Mucosa of descending colon (tissue), 3 donors: ENCODE measurements at regions not wholly inside any gene's neighbourhood (a gene's known extent, or its start where the extent isn't known, plus 50 kb on each side); places are given as distances from the start of the nearest gene placed in this dataset.
"Not testable (repeated sequence)": the region's sequence is repeated elsewhere in the genome, so short reads cannot be mapped to it uniquely, and the experiment has no call there.

Source experiments
- ATAC-seq: fragments of 200-7000 bp; cut with Tn5 transposase; one replicate; pipeline ENCODE4 v1.9.1; 2020; ENCODE audit warnings: mild to moderate bottlenecking, moderate library complexity
- DNase-seq, 3 donors: peaks; one replicate each; pipeline ENCODE4 v3.0.0-alpha.2; 2020
- H3K36me3 ChIP-seq: fragments of 200-600 bp; one replicate; pipeline ENCODE4 v1.8.0; 2021; ENCODE audit warnings: low read depth, mild to moderate bottlenecking
- H3K4me1 ChIP-seq: fragments of 200-600 bp; one replicate; pipeline ENCODE4 v1.8.0; 2021; ENCODE audit warnings: low read depth, mild to moderate bottlenecking
- H3K4me3 ChIP-seq: fragments of 200-600 bp; one replicate; pipeline ENCODE4 v1.8.0; 2021; ENCODE audit warnings: mild to moderate bottlenecking
- H3K9me3 ChIP-seq: fragments of 200-600 bp; one replicate; pipeline ENCODE4 v1.8.0; 2021; ENCODE audit warnings: mild to moderate bottlenecking
- CTCF ChIP-seq: fragments of 200-600 bp; IDR thresholded peaks from one replicate; pipeline ENCODE4 v1.8.0; 2022; ENCODE audit warnings: antibody characterized with exemption, mild to moderate bottlenecking
- intact Hi-C, 2 donors: fragments of 100-400 bp; cut with DNase I in 1 of 2; cut with micrococcal nuclease in 1 of 2; formaldehyde crosslinking; loops; one replicate each; pipeline versions ENCODE4 v1.11.0 to v1.11.1; 2022; cut with DNase I, micrococcal nuclease
- donor health status: DM: no; HTN: no; CAD: no; lungs with moderate emphysema.
- donor health status: DM: no; HTN: no; CAD: no.
- donor health status: DM: no; HTN: yes; CAD: no.

DNA sequence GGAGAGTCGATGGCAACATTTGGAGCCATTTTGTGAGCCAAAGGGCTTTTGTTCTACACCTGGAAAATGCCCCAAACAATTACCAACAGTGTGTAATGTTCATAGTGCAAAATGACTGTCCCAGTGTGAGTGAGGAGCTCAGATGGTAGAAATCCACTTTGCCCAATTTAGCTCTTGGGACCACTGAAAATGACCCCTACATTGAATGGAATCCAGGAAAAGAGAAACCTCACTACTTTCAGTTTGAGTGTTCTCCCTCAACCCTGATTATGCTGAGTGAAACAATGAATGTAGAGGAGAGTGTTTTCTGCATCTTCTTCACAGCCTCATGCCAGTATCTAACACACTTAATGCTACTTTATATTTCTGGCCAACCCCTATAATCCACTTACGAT is 84.9 kb upstream of the NRN1 start:
- intact Hi-C loops, result no loop called here
- no peak for TF ChIP-seq CTCF
- no peak for ATAC-seq
- Histone ChIP-seq H3K4me3 (no peak overlapping the region), H3K9me3 (no peaks in the 10 kb centered on the region), H3K36me3 (no peaks in the 10 kb centered on the region), H3K4me1 (no peaks in the 10 kb centered on the region)
- no peak for DNase-seq

GRCh38 chr6:6090861-6091607 is 84.3 kb upstream of the NRN1 start:
- intact Hi-C loops, result no loop called here
- Histone ChIP-seq H3K9me3 (no peaks in the 10 kb centered on the region), H3K4me1 (no peaks in the 10 kb centered on the region), H3K4me3 (no peak overlapping the region), H3K36me3 (no peaks in the 10 kb centered on the region)
- no peak for ATAC-seq
- no peak for TF ChIP-seq CTCF
- DNase-seq, result no peak

DNA sequence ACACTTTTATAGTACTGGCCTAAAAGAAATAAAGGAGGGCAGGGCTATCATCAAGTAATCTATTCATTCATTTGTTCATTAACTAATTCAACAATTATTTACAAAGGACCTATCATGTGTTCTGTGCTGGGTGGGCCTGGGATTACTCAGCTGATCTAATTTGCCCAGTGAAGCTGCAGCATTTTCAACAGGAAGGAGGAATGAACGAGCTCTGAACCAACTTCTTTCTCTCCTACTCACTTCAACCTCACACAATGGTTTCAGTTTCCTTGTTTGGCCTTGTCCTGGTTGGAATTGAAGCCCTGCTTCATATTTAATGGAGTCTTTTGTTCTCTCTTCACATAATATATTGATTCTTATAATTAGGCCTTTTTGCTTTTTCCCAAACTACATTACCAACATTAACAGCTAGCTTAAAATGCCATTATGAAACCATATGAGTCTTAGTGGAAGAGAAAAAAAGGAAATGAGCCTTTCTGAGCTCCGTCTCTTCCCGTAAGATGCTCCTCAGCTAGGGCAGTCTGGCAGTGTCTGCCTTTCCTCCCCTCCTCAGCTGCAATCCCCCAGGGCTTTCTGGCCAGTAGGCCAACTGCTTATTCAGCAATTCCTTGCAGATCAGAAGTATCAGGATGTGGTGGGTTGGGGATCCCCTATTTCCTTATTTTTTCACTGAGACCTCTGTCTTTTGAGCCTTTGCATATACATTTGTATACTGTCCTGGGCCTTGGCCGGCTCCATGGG is 79.4 kb upstream of the NRN1 start:
- ATAC-seq (no peak), DNase-seq (peak in 1 of 3 donors; percentile 9)
- intact Hi-C loops, result no loop called here
- TF ChIP-seq CTCF, result no peak
- Histone ChIP-seq H3K36me3 (no peaks in the 10 kb centered on the region), H3K4me1 (no peaks in the 10 kb centered on the region), H3K4me3 (no peak overlapping the region), H3K9me3 (no peaks in the 10 kb centered on the region)

DNA sequence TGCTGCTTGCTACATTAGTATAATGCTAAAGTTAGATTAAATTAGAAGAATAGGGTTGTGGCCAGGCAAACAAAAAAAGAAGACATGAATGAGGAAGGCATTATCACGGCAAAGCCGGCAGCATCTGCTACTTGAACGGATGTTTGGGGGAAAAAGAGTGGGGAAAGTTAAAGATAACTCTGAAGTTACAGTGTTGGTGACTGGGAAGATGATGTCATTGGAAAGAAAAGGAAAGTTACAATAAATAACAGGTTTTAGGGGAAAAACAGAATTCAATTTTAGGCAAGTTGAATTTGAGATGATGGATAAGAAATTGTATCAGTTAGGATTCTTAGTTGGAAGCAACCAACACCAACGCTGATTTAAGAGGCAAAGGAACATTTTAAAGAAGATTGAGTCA is 74.2 kb upstream of the NRN1 start:
- intact Hi-C loops, result no loop called here
- no peak for TF ChIP-seq CTCF
- H3K4me1 ChIP-seq, result no peaks in the 10 kb centered on the region
- H3K9me3 ChIP-seq, result no peaks in the 10 kb centered on the region
- no peaks in the 10 kb centered on the region for H3K36me3 ChIP-seq
- no peak for DNase-seq
- no peak for ATAC-seq
- H3K4me3 ChIP-seq, result no peak overlapping the region

DNA sequence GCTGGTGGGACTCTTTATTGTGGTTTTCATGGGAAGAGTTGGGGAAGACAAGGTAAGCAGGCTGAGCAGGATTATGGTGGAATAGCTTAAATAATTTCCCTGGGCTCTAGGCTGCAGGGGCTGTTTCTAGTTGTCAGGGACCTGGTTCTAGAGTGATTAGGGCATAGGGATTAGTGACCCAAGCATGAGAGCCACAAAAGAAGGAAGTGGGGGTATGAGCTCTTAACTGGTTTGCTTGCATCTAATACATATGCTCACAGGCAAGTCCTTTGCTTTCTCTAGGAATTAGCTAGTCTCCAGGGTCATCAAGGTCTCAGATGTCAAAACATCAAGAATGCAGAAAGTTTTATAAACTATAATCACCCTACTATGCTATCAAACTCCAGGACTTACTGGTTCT is 67.5 kb upstream of the NRN1 start:
- intact Hi-C loops, result no loop called here
- no peak overlapping the region for H3K4me3 ChIP-seq
- no peaks in the 10 kb centered on the region for H3K36me3 ChIP-seq
- no peak for DNase-seq
- no peaks in the 10 kb centered on the region for H3K4me1 ChIP-seq
- TF ChIP-seq CTCF, result no peak
- H3K9me3 ChIP-seq, result no peaks in the 10 kb centered on the region
- no peak for ATAC-seq

DNA sequence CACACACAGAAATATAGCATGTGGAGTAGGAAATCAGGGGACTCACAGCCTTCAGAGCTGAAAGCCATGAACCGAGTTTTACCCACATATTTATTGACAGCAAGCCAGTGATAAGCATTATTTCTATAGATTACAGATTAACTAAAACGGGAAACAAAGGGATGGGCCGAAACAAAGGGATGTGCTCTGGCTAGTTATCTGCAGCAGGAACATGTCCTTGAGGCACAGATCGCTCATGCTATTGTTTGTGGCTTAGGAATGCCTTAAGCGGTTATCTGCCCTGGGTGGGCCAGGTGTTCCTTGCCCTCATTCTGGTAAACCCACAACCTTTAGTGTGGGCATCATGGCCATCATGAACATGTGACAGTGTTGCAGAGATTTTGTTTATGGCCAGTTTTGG is 61.4 kb upstream of the NRN1 start:
- H3K9me3 ChIP-seq, ATAC-seq, intact Hi-C loops, H3K36me3 ChIP-seq, DNase-seq, H3K4me3 ChIP-seq, H3K4me1 ChIP-seq: not testable (repeated sequence)
